Thyroid gland (tissue), 4 donors: ENCODE measurements at regions not wholly inside any gene's neighbourhood (a gene's known extent, or its start where the extent isn't known, plus 50 kb on each side); places are given as distances from the start of the nearest gene placed in this dataset.

ENCODE experiments used
- DNase-seq, 2 donors: peaks; one replicate each; pipeline ENCODE4 v3.0.0-alpha.2; 2019
- H3K27ac ChIP-seq, 3 donors: fragments of 200-600 bp; sonication (generic); 1 replicate in 2 of 3; 2 replicates in 1 of 3; pipeline ENCODE4 v1.5.1; 2016 to 2019; ENCODE audit warnings: mild to moderate bottlenecking in 1 of 3, moderate library complexity in 1 of 3
- H3K27me3 ChIP-seq: fragments of 200-600 bp; sonication (generic); one replicate; pipeline ENCODE4 v1.5.1; 2019
- H3K36me3 ChIP-seq, 2 donors: fragments of 200-600 bp; sonication (generic); one replicate each; pipeline ENCODE4 v1.5.1; 2016 to 2019
- H3K4me1 ChIP-seq, 2 donors: fragments of 200-600 bp; sonication (generic); one replicate each; pipeline ENCODE4 v1.5.1; 2017 to 2019
- H3K4me3 ChIP-seq, 3 donors: fragments of 200-600 bp; sonication (generic); replicated peaks in 1 of 3; 1 replicate in 2 of 3; 2 replicates in 1 of 3; pipeline ENCODE4 v1.5.1; 2016; ENCODE audit warnings: mild to moderate bottlenecking in 1 of 3
- H3K9me3 ChIP-seq: fragments of 200-600 bp; sonication (generic); one replicate; pipeline ENCODE4 v1.5.1; 2017
- CTCF ChIP-seq, 6 experiments: fragments of 200-600 bp in 3 of 6; fragments of 450-650 bp in 3 of 6; sonication (generic) in 3 of 6; IDR thresholded peaks; one replicate each; pipeline ENCODE4 v1.5.1; 2016 to 2019; ENCODE audit warnings: antibody characterized with exemption in 6 of 6, mild to moderate bottlenecking in 2 of 6, inconsistent platforms in 1 of 6, moderate library complexity in 1 of 6
- POLR2A ChIP-seq, 2 donors: fragments of 450-650 bp; IDR thresholded peaks; one replicate each; pipeline ENCODE4 v1.6.1; 2017; ENCODE audit warnings: antibody characterized with exemption in 2 of 2, mild to moderate bottlenecking in 2 of 2, moderate library complexity in 1 of 2
- WGBS, 2 donors: methylation state at CpG; one replicate each; pipeline ENCODE4 v1.1.5; 2017; 5-methylcytosine and 5-hydroxymethylcytosine counted together
- intact Hi-C: fragments of 100-400 bp; cut with DNase I; formaldehyde crosslinking; loops from one replicate; pipeline ENCODE4 v1.15.1; 2023

- no peaks in the 10 kb centered on the region for H3K36me3 ChIP-seq
- no peak for DNase-seq
- H3K9me3 ChIP-seq = no peaks in the 10 kb centered on the region
- no peaks in the 10 kb centered on the region for H3K27me3 ChIP-seq
- 64 to 68% methylated on average over 8 of the region's 8 CpGs for WGBS, 2 donors
- no peak overlapping the region for H3K27ac ChIP-seq
- intact Hi-C loops = no loop called here
- no peak for TF ChIP-seq CTCF (IDR thresholded peaks at IDR 0.05)
- TF ChIP-seq POLR2A (IDR thresholded peaks at IDR 0.05) = no peak
- H3K4me3 ChIP-seq = no peak overlapping the region
- H3K4me1 ChIP-seq = no peaks in the 10 kb centered on the region
Measured at GRCh38 chr6:165091121-165091785, 218.2 kb downstream of the C6orf118 start.

- TF ChIP-seq CTCF (IDR thresholded peaks at IDR 0.05) = no peak
- TF ChIP-seq POLR2A (IDR thresholded peaks at IDR 0.05) = no peak
- Histone ChIP-seq H3K4me3 (no peak overlapping the region), H3K9me3 (no peaks in the 10 kb centered on the region), H3K27me3 (no peaks in the 10 kb centered on the region), H3K36me3 (no peaks in the 10 kb centered on the region), H3K4me1 (no peaks in the 10 kb centered on the region), H3K27ac (no peak overlapping the region)
- no peak for DNase-seq
- intact Hi-C loops = no loop called here
- 64 to 65% methylated on average over 8 of the region's 8 CpGs for WGBS, 2 donors
Measured at GRCh38 chr6:165090242-165090641, 219.2 kb downstream of the C6orf118 start.

- no peaks in the 10 kb centered on the region for H3K27me3 ChIP-seq
- H3K4me3 ChIP-seq = no peak overlapping the region
- 70 to 76% methylated on average over 3 of the region's 3 CpGs for WGBS, 2 donors
- no peaks in the 10 kb centered on the region for H3K4me1 ChIP-seq
- no peaks in the 10 kb centered on the region for H3K9me3 ChIP-seq
- TF ChIP-seq CTCF (IDR thresholded peaks at IDR 0.05) = no peak
- TF ChIP-seq POLR2A (IDR thresholded peaks at IDR 0.05) = no peak
- H3K36me3 ChIP-seq = no peaks in the 10 kb centered on the region
- intact Hi-C loops = no loop called here
- no peak for DNase-seq
- H3K27ac ChIP-seq = no peak overlapping the region
Measured at GRCh38 chr6:165086814-165087213, 222.6 kb downstream of the C6orf118 start.

GRCh38 chr6:165082636-165083035 is 226.8 kb downstream of the C6orf118 start:
- Histone ChIP-seq H3K4me3 (no peak overlapping the region), H3K27me3 (no peaks in the 10 kb centered on the region), H3K36me3 (no peaks in the 10 kb centered on the region), H3K4me1 (no peaks in the 10 kb centered on the region), H3K27ac (no peak overlapping the region), H3K9me3 (no peaks in the 10 kb centered on the region)
- intact Hi-C loops = no loop called here
- DNase-seq = no peak
- WGBS, 2 donors = 76 to 77% methylated on average over 2 of the region's 2 CpGs
- TF ChIP-seq POLR2A (IDR thresholded peaks at IDR 0.05) (no peak), CTCF (IDR thresholded peaks at IDR 0.05) (no peak)

GRCh38 chr6:165081944-165082532 is 227.4 kb downstream of the C6orf118 start:
- no peak overlapping the region for H3K27ac ChIP-seq
- 80 to 81% methylated on average over 9 of the region's 9 CpGs for WGBS, 2 donors
- no peaks in the 10 kb centered on the region for H3K4me1 ChIP-seq
- no peaks in the 10 kb centered on the region for H3K36me3 ChIP-seq
- TF ChIP-seq CTCF (IDR thresholded peaks at IDR 0.05) = no peak
- no peak for TF ChIP-seq POLR2A (IDR thresholded peaks at IDR 0.05)
- DNase-seq = no peak
- intact Hi-C loops = no loop called here
- H3K9me3 ChIP-seq = no peaks in the 10 kb centered on the region
- no peaks in the 10 kb centered on the region for H3K27me3 ChIP-seq
- no peak overlapping the region for H3K4me3 ChIP-seq
